ENCODE measurements at regions not wholly inside any gene's neighbourhood (a gene's known extent, or its start where the extent isn't known, plus 50 kb on each side); places are given as distances from the start of the nearest gene placed in this dataset.
A peak's percentile ranks its signal among the peaks of the same experiment; 100 is the strongest.

DNA sequence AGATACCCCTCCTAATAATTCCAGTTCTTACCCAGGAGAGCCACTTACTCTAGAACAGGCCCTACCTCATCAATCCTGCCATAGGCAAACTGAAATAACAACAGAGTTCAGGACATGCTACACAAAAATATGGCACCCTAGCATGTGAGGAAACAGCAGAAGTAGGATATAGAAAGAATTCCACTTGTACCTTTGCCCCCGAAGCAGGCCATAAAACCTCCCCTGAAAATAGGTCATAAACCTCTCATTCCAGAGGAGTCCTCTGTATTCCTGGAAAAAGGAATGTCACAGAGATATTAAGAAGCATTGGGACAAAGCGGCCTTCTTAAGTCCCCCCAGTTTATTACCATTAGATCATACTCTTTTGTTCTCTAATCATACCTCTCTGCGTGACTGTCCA is 504.3 kb upstream of the MARCKS start:
- H3K27ac ChIP-seq = peak overlapping the region; percentile 46; the same call in 1 of the 2 replicates
- no peak for TF ChIP-seq ZFX (IDR thresholded peaks at IDR 0.05)
- TF ChIP-seq, protein P1, sequence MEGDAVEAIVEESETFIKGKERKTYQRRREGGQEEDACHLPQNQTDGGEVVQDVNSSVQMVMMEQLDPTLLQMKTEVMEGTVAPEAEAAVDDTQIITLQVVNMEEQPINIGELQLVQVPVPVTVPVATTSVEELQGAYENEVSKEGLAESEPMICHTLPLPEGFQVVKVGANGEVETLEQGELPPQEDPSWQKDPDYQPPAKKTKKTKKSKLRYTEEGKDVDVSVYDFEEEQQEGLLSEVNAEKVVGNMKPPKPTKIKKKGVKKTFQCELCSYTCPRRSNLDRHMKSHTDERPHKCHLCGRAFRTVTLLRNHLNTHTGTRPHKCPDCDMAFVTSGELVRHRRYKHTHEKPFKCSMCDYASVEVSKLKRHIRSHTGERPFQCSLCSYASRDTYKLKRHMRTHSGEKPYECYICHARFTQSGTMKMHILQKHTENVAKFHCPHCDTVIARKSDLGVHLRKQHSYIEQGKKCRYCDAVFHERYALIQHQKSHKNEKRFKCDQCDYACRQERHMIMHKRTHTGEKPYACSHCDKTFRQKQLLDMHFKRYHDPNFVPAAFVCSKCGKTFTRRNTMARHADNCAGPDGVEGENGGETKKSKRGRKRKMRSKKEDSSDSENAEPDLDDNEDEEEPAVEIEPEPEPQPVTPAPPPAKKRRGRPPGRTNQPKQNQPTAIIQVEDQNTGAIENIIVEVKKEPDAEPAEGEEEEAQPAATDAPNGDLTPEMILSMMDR (conservative IDR thresholded peaks at IDR 0.05) = no peak

DNA sequence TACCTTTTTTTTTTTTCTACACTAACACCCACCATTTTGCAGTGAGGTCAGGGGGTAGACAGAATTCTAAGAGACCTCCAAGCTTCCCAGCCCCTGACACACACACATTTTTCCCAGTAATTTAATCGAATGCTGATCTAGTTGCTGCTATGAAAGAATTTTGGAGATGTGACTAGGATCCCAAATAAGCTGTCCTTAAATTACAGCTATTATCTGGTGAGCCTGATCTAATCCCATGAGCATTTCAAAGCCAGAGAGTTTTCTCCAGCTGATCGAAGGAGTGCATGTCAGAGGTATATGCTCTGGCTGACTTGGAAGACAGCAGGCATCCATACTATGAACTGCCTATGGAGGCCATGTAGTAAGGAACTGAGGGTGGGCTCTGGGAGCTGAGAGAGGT is 503.8 kb upstream of the MARCKS start:
- H3K27ac ChIP-seq = no peak overlapping the region
- no peak for TF ChIP-seq ZFX (IDR thresholded peaks at IDR 0.05)
- TF ChIP-seq, protein P1 (conservative IDR thresholded peaks at IDR 0.05) = no peak

DNA sequence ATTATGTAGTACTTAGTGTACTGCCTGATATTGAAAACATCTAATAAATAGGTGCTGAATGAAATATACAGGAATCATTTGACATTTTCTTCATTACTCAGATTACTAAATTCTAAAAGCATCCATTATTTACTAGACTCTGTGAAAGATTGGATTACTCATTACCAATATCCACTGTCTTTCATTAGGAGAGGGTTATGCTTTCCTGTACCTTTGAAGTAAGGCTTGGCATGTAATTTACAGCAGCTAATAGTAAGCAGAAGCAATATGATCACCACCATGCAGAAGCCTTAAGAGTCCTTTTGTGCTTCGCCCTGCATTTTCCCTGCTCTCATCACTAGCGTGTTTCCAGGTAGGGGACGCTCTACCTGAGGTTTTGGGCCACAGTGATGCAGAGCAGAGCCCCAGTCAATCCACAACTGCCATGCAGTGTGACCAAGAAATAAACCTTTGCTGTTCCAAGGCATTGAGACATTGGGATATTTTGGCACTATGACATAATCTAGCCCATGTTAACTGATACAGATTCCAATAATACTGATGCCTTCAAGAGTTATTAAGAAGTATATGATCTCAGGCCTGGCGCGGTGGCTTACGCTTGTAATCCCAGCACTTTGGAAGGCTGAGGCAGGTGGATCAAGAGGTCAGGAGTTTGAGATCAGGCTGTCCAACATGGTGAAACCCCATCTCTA is 502.8 kb upstream of the MARCKS start:
- H3K27ac ChIP-seq = no peak overlapping the region
- TF ChIP-seq, protein P1 (conservative IDR thresholded peaks at IDR 0.05) = no peak
- TF ChIP-seq ZFX (IDR thresholded peaks at IDR 0.05) = no peak

DNA sequence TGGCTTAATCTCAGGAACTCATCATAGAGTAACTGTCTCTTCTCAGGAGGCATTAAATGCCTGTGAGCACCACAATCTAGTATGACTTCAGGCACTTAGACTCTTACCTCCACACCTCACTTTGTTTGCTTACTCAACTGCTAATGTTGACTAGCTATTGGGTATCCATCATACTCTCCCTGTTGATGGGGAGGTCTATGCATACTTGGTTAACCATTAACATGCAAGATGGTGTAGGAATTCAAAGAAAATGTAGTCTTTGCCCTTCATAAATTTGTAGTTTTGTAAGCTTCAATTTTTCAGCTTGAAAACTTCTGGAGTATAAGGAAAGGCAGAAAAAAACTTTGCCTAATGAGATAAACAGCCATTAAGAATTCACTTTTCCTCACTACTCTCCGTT is 501.0 kb upstream of the MARCKS start:
- no peak overlapping the region for H3K27ac ChIP-seq
- TF ChIP-seq, protein P1 (conservative IDR thresholded peaks at IDR 0.05) = no peak
- TF ChIP-seq ZFX (IDR thresholded peaks at IDR 0.05) = no peak

DNA sequence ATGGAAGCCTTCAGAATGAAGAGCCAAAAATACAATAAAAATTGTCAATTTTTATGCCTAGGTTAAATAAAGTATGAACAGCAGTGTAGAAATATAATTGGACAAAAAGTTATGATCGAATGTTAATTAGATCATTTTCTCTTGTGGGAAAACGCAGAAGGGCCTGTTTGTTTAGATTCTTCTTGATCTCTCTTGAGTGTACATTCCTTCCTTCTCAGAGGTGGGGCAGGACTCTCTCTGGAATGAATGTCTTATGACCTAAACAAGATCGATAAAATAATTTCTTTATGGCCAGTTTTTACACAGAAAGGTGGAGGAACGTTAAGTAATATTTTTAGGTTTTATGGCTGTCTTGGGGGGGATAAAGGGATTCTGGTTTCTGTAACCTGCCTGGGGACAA is 500.1 kb upstream of the MARCKS start:
- no peak overlapping the region for H3K27ac ChIP-seq
- TF ChIP-seq, protein P1 (conservative IDR thresholded peaks at IDR 0.05) = no peak
- TF ChIP-seq ZFX (IDR thresholded peaks at IDR 0.05) = no peak

DNA sequence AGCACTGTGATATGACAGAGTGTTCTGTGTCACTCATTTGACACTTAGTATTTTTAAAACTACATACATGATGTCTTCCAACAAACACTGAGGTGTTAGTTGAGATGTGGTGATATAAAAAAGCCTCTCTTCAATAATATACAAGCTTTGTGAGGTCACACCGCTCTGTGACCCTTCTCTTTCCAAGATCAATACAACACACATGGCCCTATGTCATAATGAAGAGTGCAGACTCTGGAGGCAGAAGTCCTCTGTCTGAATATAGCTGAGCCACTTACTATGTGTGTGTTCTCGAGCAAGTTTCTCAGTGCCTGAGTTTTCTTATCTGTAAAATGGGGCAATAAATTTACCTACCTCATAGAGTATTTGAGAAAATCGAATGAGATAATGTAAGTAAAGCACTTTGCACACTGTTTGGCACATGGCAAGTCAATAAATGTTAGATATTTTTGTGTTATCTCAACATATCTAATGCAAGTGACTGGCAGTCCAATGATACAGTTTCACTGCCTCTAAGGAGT is 499.0 kb upstream of the MARCKS start:
- TF ChIP-seq, protein P1 (conservative IDR thresholded peaks at IDR 0.05) = no peak
- no peak for TF ChIP-seq ZFX (IDR thresholded peaks at IDR 0.05)
- H3K27ac ChIP-seq = no peak overlapping the region

DNA sequence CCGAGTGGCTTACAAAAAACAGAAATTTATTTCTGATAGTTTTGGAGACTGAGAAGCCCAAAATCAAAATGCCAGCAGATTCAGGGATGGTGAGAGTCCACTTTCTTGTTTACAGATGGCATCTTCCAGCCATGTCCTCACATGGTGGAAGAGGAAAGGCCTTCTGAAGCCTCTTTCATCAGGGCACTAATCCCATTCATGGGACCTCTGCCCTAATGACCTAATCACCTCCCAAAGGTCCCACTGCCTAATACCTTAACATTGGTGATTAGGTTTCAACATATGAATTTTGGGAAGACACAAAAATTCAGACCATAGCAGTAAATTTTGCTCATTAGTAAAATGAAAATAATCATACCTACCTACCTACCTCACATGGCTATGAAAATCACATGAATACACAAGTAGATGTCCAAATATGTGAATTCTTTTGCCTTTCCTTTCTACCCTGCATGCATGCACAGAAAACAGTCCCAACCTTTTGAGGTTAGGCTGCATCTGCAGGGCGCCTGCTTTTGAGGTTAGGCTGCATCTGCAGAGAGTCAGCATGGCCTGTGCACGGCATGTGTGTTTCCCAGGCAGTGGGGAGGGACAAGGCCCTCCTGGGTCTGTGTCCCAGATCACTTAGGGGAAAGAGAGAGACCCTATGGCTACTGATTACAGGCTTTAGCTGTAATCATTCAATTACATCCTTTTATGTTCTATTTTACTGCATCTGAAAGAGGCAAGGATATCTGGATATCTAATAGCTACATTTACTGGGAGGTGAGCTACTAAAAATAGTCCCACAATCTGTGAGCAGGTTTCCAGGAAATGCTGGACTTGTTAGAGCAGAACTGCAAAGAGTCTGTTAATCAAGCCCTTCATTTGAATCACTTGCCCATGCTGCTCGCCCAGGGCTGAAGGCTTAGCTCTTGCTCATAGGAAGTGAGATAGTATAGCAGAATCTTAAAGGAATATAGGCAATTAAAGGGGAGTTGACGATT is 497.7 kb upstream of the MARCKS start:
- no peak overlapping the region for H3K27ac ChIP-seq
- TF ChIP-seq, protein P1 (conservative IDR thresholded peaks at IDR 0.05) = no peak
- no peak for TF ChIP-seq ZFX (IDR thresholded peaks at IDR 0.05)

Data from C4-2B (cell line).